ENCODE measurements at regions not wholly inside any gene's neighbourhood (a gene's known extent, or its start where the extent isn't known, plus 50 kb on each side); places are given as distances from the start of the nearest gene placed in this dataset.

DNA sequence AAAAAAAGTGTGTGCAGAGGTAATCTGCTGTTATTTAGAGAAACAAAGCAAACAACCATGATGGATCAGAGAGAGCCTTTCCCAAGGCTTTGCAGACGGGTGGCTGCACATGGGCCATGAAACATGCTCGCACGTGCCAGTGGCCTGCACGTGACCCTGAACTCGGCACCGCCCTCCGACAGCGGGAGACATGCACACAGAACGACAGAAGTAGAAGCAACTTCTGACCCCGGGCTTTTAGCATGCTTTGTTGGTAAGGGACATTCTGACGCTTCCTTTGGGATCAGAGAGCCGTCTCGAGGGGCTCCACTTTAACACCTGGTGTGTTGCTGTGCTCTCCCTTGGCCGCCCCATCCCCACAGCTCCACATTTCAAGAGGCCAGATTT lies 112.5 kb downstream of the KCNF1 start:
- Histone ChIP-seq H3K36me3 (replicated peaks in 1 of 2; ENCODE audit: control insufficient read depth in 1 of 2, insufficient read depth in 2 of 2, low read length in 1 of 2) (no peaks in the 10 kb centered on the region), H3K4me3 (ENCODE audit: low read depth in 2 of 2, low read length in 1 of 2) (no peak overlapping the region), H3K9me3 (no peaks in the 10 kb centered on the region), H3K4me1 (ENCODE audit: control insufficient read depth in 1 of 2, insufficient read depth in 2 of 2, low read depth in 1 of 2, low read length in 1 of 2) (no peaks in the 10 kb centered on the region; a peak in 1 of 4 replicates), H3K9ac (no peak overlapping the region), H3K4me2 (no peak overlapping the region), H3K27me3 (ENCODE audit: insufficient read depth) (peaks cover 17% of the 10 kb centered on the region; the same call in 1 of the 2 replicates), H3K9me2 (no peaks in the 10 kb centered on the region), H3K27ac (ENCODE audit: low read depth in 2 of 2, low read length in 1 of 2) (no peak overlapping the region), H2AFZ (ENCODE audit: low read depth) (no peak overlapping the region), H4K20me1 (ENCODE audit: insufficient read depth) (no peaks in the 10 kb centered on the region), H3F3A (replicated peaks; ENCODE audit: insufficient read depth) (no peaks in the 10 kb centered on the region), H3K79me2 (ENCODE audit: insufficient read depth) (no peaks in the 10 kb centered on the region)
- DNase-seq = no peak
- POLR2A ChIA-PET = no interaction called here
- no peak for TF ChIP-seq RXRA (IDR thresholded peaks at IDR 0.05; ENCODE audit: borderline replicate concordance, low read depth)
- TF ChIP-seq ELF1 (IDR thresholded peaks at IDR 0.05) = no peak
- no peak for TF ChIP-seq YY1 (IDR thresholded peaks at IDR 0.05; ENCODE audit: low read depth)
- no peak for TF ChIP-seq TAF1 (IDR thresholded peaks at IDR 0.05; ENCODE audit: borderline replicate concordance, low read depth, low read length)
- no peak for TF ChIP-seq EZH2phosphoT487 (IDR thresholded peaks at IDR 0.05; ENCODE audit: borderline replicate concordance, low read depth)
- TF ChIP-seq JUND (IDR thresholded peaks at IDR 0.05) = no peak
- no peak for TF ChIP-seq GATA2 (CRISPR knock-in tag; IDR thresholded peaks at IDR 0.05)
- TF ChIP-seq NRF1 (IDR thresholded peaks at IDR 0.05; ENCODE audit: low read depth, low read length) = no peak
- TF ChIP-seq RAD21 (IDR thresholded peaks at IDR 0.05; ENCODE audit: low read length) = no peak
- TF ChIP-seq, protein P1, sequence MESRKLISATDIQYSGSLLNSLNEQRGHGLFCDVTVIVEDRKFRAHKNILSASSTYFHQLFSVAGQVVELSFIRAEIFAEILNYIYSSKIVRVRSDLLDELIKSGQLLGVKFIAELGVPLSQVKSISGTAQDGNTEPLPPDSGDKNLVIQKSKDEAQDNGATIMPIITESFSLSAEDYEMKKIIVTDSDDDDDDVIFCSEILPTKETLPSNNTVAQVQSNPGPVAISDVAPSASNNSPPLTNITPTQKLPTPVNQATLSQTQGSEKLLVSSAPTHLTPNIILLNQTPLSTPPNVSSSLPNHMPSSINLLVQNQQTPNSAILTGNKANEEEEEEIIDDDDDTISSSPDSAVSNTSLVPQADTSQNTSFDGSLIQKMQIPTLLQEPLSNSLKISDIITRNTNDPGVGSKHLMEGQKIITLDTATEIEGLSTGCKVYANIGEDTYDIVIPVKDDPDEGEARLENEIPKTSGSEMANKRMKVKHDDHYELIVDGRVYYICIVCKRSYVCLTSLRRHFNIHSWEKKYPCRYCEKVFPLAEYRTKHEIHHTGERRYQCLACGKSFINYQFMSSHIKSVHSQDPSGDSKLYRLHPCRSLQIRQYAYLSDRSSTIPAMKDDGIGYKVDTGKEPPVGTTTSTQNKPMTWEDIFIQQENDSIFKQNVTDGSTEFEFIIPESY (IDR thresholded peaks at IDR 0.05; ENCODE audit: borderline replicate concordance, low read depth) = no peak
- TF ChIP-seq FOXJ3 (CRISPR knock-in tag; IDR thresholded peaks at IDR 0.05) = no peak
- no peak for TF ChIP-seq FOXM1 (IDR thresholded peaks at IDR 0.05; ENCODE audit: low read depth)
- no peak for TF ChIP-seq FOSL2 (IDR thresholded peaks at IDR 0.05; ENCODE audit: borderline replicate concordance, low read depth)
- TF ChIP-seq CHD2 (IDR thresholded peaks at IDR 0.05; ENCODE audit: low read length, partially characterized antibody) = no peak
- no peak for TF ChIP-seq NFIC (IDR thresholded peaks at IDR 0.05; ENCODE audit: borderline replicate concordance)
- CTCF ChIA-PET = no interaction called here
- 62% methylated on average over 14 of the region's 14 CpGs for WGBS (ENCODE audit: low lambda C conversion rate)

DNA sequence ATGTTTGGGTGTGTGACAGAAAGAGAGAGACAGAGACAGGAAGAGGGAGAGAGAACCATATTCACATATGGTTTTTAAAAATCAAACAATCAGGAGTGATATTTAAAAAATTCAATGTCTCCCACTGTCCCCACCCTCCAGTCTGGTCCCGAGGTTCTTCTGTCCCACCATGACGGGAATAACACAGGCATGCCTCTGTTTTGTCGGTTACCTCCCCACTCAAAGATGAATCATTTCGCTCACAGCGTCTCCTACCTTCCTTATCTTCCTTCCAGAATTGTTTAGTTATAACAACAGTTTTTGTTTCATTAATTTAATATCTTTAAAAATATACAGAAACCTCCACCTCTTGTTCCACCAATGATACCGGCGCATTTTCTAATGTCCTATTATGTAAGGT lies 113.0 kb downstream of the KCNF1 start:
- ChIA-PET POLR2A (no interaction called here), CTCF (no interaction called here)
- no peaks in the 10 kb centered on the region for H3K9me3 ChIP-seq
- no peaks in the 10 kb centered on the region for H3K79me2 ChIP-seq (ENCODE audit: insufficient read depth)
- no peaks in the 10 kb centered on the region for H3K9me2 ChIP-seq
- H3K9ac ChIP-seq = no peak overlapping the region
- no peaks in the 10 kb centered on the region for H4K20me1 ChIP-seq (ENCODE audit: insufficient read depth)
- no peak overlapping the region for H3K27ac ChIP-seq (ENCODE audit: low read depth in 2 of 2, low read length in 1 of 2)
- no peaks in the 10 kb centered on the region for H3F3A ChIP-seq (replicated peaks; ENCODE audit: insufficient read depth)
- H3K4me1 ChIP-seq (ENCODE audit: control insufficient read depth in 1 of 2, insufficient read depth in 2 of 2, low read depth in 1 of 2, low read length in 1 of 2) = no peaks in the 10 kb centered on the region; a peak in 1 of 4 replicates
- no peak overlapping the region for H2AFZ ChIP-seq (ENCODE audit: low read depth)
- no peak overlapping the region for H3K4me3 ChIP-seq (ENCODE audit: low read depth in 2 of 2, low read length in 1 of 2)
- no peak overlapping the region for H3K4me2 ChIP-seq
- no peak for DNase-seq
- no peaks in the 10 kb centered on the region for H3K36me3 ChIP-seq (replicated peaks in 1 of 2; ENCODE audit: control insufficient read depth in 1 of 2, insufficient read depth in 2 of 2, low read length in 1 of 2)
- 75% methylated on average over 7 of the region's 7 CpGs for WGBS (ENCODE audit: low lambda C conversion rate)
- H3K27me3 ChIP-seq (ENCODE audit: insufficient read depth) = peaks cover 13% of the 10 kb centered on the region; the same call in 1 of the 2 replicates
- TF ChIP-seq, protein P2, sequence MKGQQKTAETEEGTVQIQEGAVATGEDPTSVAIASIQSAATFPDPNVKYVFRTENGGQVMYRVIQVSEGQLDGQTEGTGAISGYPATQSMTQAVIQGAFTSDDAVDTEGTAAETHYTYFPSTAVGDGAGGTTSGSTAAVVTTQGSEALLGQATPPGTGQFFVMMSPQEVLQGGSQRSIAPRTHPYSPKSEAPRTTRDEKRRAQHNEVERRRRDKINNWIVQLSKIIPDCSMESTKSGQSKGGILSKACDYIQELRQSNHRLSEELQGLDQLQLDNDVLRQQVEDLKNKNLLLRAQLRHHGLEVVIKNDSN (IDR thresholded peaks at IDR 0.05; ENCODE audit: borderline replicate concordance, low read depth) = no peak

All from SK-N-SH (cell line).